Stomach (tissue), 4 donors: ENCODE measurements at regions not wholly inside any gene's neighbourhood (a gene's known extent, or its start where the extent isn't known, plus 50 kb on each side); places are given as distances from the start of the nearest gene placed in this dataset.

Experiments
- EP300 ChIP-seq: sonication (generic); formaldehyde crosslinking; IDR thresholded peaks from one replicate; pipeline ENCODE4 v1.6.1; 2017; ENCODE audit warnings: antibody characterized with exemption
- POLR2A ChIP-seq, 4 donors: fragments of 450-650 bp; IDR thresholded peaks; one replicate each; pipeline ENCODE4 v1.6.1; 2016; ENCODE audit warnings: antibody characterized with exemption in 4 of 4, control low read depth in 2 of 4, mild to moderate bottlenecking in 1 of 4, moderate library complexity in 1 of 4
- TF ChIP-seq, protein P1 (sequence below), 7 experiments: fragments of 450-650 bp in 4 of 7; fragments of 200-600 bp in 3 of 7; sonication (generic) in 3 of 7; IDR thresholded peaks; one replicate each; pipeline ENCODE4 v1.5.1; 2016 to 2019; ENCODE audit warnings: antibody characterized with exemption in 7 of 7, control low read depth in 2 of 7, mild to moderate bottlenecking in 1 of 7

GRCh38 chr12:4857472-4858291 is 52.0 kb upstream of the KCNA1 start:
- TF ChIP-seq, protein P1, sequence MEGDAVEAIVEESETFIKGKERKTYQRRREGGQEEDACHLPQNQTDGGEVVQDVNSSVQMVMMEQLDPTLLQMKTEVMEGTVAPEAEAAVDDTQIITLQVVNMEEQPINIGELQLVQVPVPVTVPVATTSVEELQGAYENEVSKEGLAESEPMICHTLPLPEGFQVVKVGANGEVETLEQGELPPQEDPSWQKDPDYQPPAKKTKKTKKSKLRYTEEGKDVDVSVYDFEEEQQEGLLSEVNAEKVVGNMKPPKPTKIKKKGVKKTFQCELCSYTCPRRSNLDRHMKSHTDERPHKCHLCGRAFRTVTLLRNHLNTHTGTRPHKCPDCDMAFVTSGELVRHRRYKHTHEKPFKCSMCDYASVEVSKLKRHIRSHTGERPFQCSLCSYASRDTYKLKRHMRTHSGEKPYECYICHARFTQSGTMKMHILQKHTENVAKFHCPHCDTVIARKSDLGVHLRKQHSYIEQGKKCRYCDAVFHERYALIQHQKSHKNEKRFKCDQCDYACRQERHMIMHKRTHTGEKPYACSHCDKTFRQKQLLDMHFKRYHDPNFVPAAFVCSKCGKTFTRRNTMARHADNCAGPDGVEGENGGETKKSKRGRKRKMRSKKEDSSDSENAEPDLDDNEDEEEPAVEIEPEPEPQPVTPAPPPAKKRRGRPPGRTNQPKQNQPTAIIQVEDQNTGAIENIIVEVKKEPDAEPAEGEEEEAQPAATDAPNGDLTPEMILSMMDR (IDR thresholded peaks at IDR 0.05): peak in 5 of 7 experiments; percentile 62 to 86 (median 81)
- no peak for TF ChIP-seq POLR2A (IDR thresholded peaks at IDR 0.05)
- no peak for TF ChIP-seq EP300
